CD8-positive, alpha-beta memory T cell (primary cell): ENCODE measurements at regions not wholly inside any gene's neighbourhood (a gene's known extent, or its start where the extent isn't known, plus 50 kb on each side); places are given as distances from the start of the nearest gene placed in this dataset.

ENCODE experiments used
- CTCF ChIA-PET: fragments of 350-600 bp; sonication (Branson Sonifier 250); formaldehyde crosslinking; loops from one replicate; lab custom pipeline; 2021; ENCODE audit warnings: antibody characterized with exemption; lab: Charles Lee
- POLR2A ChIA-PET: fragments of 350-600 bp; sonication (Branson Sonifier 250); formaldehyde crosslinking; loops from one replicate; lab custom pipeline; 2021; ENCODE audit warnings: antibody characterized with exemption; lab: Charles Lee
- DNase-seq, 5 donors: peaks; one replicate each; pipeline versions ENCODE4 v3.0.0 to v3.0.0-alpha.2; 2020 to 2022; ENCODE audit warnings: mixed read lengths in 1 of 5
- H3K27ac ChIP-seq: one replicate; pipeline ENCODE4 v1.7.0; 2013; ENCODE audit warnings: low read depth, mild to moderate bottlenecking, low read length, moderate library complexity
- H3K27me3 ChIP-seq: 2 replicates; pipeline ENCODE4 v1.7.0; 2013; ENCODE audit warnings: low read length, mild to moderate bottlenecking; ENCODE audit not compliant: insufficient read depth, poor library complexity, severe bottlenecking
- H3K36me3 ChIP-seq: 2 replicates; pipeline ENCODE4 v1.7.0; 2013; ENCODE audit warnings: mild to moderate bottlenecking, low read length, moderate library complexity; ENCODE audit not compliant: insufficient read depth
- H3K4me1 ChIP-seq: 2 replicates; pipeline ENCODE4 v1.7.0; 2013; ENCODE audit warnings: mild to moderate bottlenecking, low read length, moderate library complexity; ENCODE audit not compliant: insufficient read depth
- H3K4me3 ChIP-seq: 2 replicates; pipeline ENCODE4 v1.7.0; 2013; ENCODE audit warnings: mild to moderate bottlenecking, low read length
- H3K9me3 ChIP-seq: 2 replicates; pipeline ENCODE4 v1.7.0; 2013; ENCODE audit warnings: mild to moderate bottlenecking, low read length
- H3K27ac Mint-ChIP-seq, 8 donors: one replicate each; pipeline ENCODE4 v1.8.0; 2020 to 2021; ENCODE audit warnings: mixed read lengths in 8 of 8, mild to moderate bottlenecking in 6 of 8, inconsistent platforms in 3 of 8, moderate library complexity in 3 of 8
- H3K27me3 Mint-ChIP-seq, 2 donors: one replicate each; pipeline ENCODE4 v1.8.0; 2020 to 2021; ENCODE audit warnings: mixed read lengths in 2 of 2, mild to moderate bottlenecking in 1 of 2, moderate library complexity in 1 of 2
- H3K36me3 Mint-ChIP-seq, 3 donors: one replicate each; pipeline ENCODE4 v1.8.0; 2020 to 2021; ENCODE audit warnings: mixed read lengths in 3 of 3, inconsistent platforms in 1 of 3, mild to moderate bottlenecking in 1 of 3
- H3K4me1 Mint-ChIP-seq, 3 donors: one replicate each; pipeline ENCODE4 v1.8.0; 2020 to 2021; ENCODE audit warnings: mixed read lengths in 3 of 3, inconsistent platforms in 1 of 3, mild to moderate bottlenecking in 1 of 3
- H3K4me3 Mint-ChIP-seq, 7 donors: one replicate each; pipeline ENCODE4 v1.8.0; 2020 to 2021; ENCODE audit warnings: mixed read lengths in 7 of 7, mild to moderate bottlenecking in 6 of 7, moderate library complexity in 4 of 7, inconsistent platforms in 2 of 7
- H3K9me3 Mint-ChIP-seq, 5 donors: one replicate each; pipeline ENCODE4 v1.8.0; 2020 to 2022; ENCODE audit warnings: mixed read lengths in 5 of 5, mild to moderate bottlenecking in 3 of 5, moderate library complexity in 2 of 5, inconsistent platforms in 1 of 5

DNA sequence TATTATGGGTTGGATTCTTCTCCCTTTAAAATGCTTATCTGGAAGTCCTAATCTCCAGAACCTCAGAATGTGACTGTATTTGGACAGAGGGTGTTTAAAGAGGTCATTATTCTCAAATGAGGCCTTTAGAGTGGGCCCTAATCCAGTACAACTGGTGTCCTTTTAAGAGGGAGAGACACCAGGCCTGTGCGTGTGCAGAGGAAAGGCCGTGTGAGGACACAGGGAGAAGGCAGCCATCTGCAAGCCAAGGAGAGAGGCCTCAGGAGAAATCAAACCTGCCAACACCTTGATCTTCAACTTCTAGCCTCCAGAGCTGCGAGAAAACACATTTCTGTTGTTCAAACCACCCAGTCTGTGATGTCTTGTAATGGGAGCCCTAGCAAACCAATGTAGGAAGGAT is 235.4 kb upstream of the MYO3A start:
- H3K27me3 ChIP-seq = no peaks in the 10 kb centered on the region
- Mint-ChIP-seq H3K27ac (no peak overlapping the region), H3K27me3 (peaks cover 8 to 9% of the 10 kb centered on the region in 2 donors), H3K9me3 (no peaks in the 10 kb centered on the region), H3K4me1 (no peaks in the 10 kb centered on the region), H3K4me3 (no peak overlapping the region), H3K36me3 (no peaks in the 10 kb centered on the region)
- CTCF ChIA-PET = no interaction called here
- H3K4me3 ChIP-seq = no peak overlapping the region
- no peak overlapping the region for H3K27ac ChIP-seq
- H3K9me3 ChIP-seq = no peaks in the 10 kb centered on the region
- POLR2A ChIA-PET = no interaction called here
- no peaks in the 10 kb centered on the region for H3K4me1 ChIP-seq
- DNase-seq = no peak
- H3K36me3 ChIP-seq = no peaks in the 10 kb centered on the region

DNA sequence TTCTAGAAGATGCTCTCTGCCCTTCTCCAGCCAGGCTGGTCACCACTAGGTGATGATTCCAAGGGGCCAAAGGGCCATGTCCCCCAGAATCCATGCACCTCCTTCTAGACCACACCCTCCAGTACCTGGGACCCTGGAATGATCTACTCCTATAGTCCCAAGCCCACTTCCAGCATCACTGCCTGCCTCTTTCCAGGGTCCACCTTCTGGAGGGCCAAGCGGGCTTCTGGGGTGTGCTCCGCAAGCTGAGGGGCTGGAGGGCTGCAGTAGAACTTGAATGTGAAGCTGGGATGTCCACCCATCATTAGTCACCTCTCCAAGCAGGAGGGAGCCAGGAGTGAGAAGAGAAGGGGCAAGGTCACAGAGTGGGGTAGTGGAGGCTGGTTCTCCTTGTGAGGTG is 234.4 kb upstream of the MYO3A start:
- no peak for DNase-seq
- H3K4me3 ChIP-seq = no peak overlapping the region
- H3K27me3 ChIP-seq = no peaks in the 10 kb centered on the region
- Mint-ChIP-seq H3K36me3 (no peaks in the 10 kb centered on the region), H3K27me3 (peaks cover 7 to 8% of the 10 kb centered on the region in 2 donors), H3K4me1 (no peaks in the 10 kb centered on the region), H3K4me3 (no peak overlapping the region), H3K27ac (no peak overlapping the region), H3K9me3 (no peaks in the 10 kb centered on the region)
- H3K27ac ChIP-seq = no peak overlapping the region
- no peaks in the 10 kb centered on the region for H3K4me1 ChIP-seq
- ChIA-PET CTCF (no interaction called here), POLR2A (no interaction called here)
- no peaks in the 10 kb centered on the region for H3K36me3 ChIP-seq
- H3K9me3 ChIP-seq = no peaks in the 10 kb centered on the region

DNA sequence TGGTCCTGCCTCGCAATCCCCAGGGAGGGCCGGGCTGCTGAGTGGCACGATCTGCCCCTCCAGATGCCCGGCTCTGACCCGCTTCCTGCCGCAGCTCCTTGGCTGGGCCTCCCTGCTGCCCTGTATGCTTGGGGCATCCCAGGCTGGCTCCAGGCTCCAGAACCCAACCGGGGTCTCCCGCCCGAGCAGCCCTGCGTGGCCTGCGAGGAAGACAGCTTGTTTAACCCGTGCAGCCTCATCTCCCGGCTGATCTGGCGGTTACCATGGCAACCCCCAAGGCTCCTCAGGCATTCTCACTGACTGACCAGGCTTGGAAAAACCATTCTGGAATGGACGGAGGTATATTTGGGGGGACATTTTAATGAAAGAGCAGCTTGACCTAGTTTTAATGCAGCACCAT is 232.4 kb upstream of the MYO3A start:
- CTCF ChIA-PET = interaction anchor here (1.0 kb wide), 1 partner anchor 12 kb away, joined by 3 read pairs; no protein-coding TSS in a partner anchor
- Histone ChIP-seq H3K4me3 (no peak overlapping the region), H3K27me3 (no peaks in the 10 kb centered on the region), H3K9me3 (no peaks in the 10 kb centered on the region), H3K36me3 (no peaks in the 10 kb centered on the region), H3K4me1 (no peaks in the 10 kb centered on the region), H3K27ac (no peak overlapping the region)
- DNase-seq = no peak
- Mint-ChIP-seq H3K36me3 (no peaks in the 10 kb centered on the region), H3K27me3 (peaks cover 0 to 7% of the 10 kb centered on the region in 2 donors), H3K9me3 (no peaks in the 10 kb centered on the region), H3K27ac (no peak overlapping the region), H3K4me1 (no peaks in the 10 kb centered on the region), H3K4me3 (no peak overlapping the region)
- POLR2A ChIA-PET = no interaction called here

DNA sequence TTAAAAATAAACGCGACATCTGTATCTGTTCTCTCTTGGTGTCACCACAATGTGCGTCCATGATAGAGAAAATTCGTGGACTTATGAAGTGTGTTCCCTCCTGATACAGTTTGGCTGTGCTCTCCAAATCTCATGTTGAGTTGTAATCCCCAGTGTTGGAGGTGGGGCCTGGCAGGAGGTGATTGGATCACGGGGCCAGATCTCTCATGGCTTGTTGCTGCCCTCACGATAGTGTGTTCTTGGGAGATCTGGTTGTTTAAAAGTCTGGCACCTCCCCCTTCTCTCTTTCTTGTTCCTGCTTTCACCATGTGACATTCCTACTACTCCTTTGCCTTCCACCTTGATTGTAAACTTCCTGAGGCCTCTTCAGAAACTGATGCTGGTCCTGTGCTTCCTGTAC is 229.4 kb upstream of the MYO3A start:
- no peaks in the 10 kb centered on the region for H3K9me3 ChIP-seq
- CTCF ChIA-PET = no interaction called here

DNA sequence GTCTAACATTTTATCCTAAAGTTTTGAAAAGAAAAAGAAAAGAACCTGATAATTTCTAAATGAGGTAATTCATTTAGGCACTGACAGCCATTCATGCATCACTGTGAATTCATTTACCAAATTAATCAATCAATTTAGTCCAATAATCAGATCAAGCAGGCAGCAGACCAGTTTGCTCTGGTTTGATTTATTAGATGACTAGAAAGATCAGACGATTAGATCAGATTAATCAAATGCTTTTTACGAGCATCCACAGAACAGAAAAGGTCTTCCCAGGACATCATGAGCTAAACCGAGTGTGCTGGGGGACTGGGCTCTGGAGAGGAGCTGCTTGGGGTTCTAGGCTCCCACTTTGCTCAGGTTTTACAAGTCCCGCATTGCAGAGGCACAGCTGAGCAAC is 226.5 kb upstream of the MYO3A start:
- H3K4me3 Mint-ChIP-seq = no peak overlapping the region
- Histone ChIP-seq H3K36me3 (no peaks in the 10 kb centered on the region), H3K4me1 (no peaks in the 10 kb centered on the region), H3K9me3 (no peaks in the 10 kb centered on the region), H3K27me3 (no peaks in the 10 kb centered on the region), H3K27ac (no peak overlapping the region), H3K4me3 (no peak overlapping the region)
- peaks cover 0 to 1% (median 0%) of the 10 kb centered on the region in 3 donors for H3K36me3 Mint-ChIP-seq
- peaks cover 4 to 11% of the 10 kb centered on the region in 2 donors for H3K27me3 Mint-ChIP-seq
- no peaks in the 10 kb centered on the region for H3K9me3 Mint-ChIP-seq
- ChIA-PET POLR2A (no interaction called here), CTCF (no interaction called here)
- DNase-seq = no peak
- no peak overlapping the region for H3K27ac Mint-ChIP-seq
- H3K4me1 Mint-ChIP-seq = no peaks in the 10 kb centered on the region

More for the DNA sequence above, 229.4 kb upstream of the MYO3A start:
- Histone ChIP-seq H3K27me3 (no peaks in the 10 kb centered on the region), H3K27ac (no peak overlapping the region), H3K4me1 (no peaks in the 10 kb centered on the region), H3K4me3 (no peak overlapping the region), H3K36me3 (no peaks in the 10 kb centered on the region)
- no peak overlapping the region for H3K4me3 Mint-ChIP-seq
- POLR2A ChIA-PET = no interaction called here
- peaks cover 0 to 1% (median 0%) of the 10 kb centered on the region in 3 donors for H3K36me3 Mint-ChIP-seq
- H3K9me3 Mint-ChIP-seq = no peaks in the 10 kb centered on the region
- H3K4me1 Mint-ChIP-seq = no peaks in the 10 kb centered on the region
- H3K27me3 Mint-ChIP-seq = peaks cover 4 to 5% of the 10 kb centered on the region in 2 donors
- no peak for DNase-seq
- H3K27ac Mint-ChIP-seq = no peak overlapping the region

DNA sequence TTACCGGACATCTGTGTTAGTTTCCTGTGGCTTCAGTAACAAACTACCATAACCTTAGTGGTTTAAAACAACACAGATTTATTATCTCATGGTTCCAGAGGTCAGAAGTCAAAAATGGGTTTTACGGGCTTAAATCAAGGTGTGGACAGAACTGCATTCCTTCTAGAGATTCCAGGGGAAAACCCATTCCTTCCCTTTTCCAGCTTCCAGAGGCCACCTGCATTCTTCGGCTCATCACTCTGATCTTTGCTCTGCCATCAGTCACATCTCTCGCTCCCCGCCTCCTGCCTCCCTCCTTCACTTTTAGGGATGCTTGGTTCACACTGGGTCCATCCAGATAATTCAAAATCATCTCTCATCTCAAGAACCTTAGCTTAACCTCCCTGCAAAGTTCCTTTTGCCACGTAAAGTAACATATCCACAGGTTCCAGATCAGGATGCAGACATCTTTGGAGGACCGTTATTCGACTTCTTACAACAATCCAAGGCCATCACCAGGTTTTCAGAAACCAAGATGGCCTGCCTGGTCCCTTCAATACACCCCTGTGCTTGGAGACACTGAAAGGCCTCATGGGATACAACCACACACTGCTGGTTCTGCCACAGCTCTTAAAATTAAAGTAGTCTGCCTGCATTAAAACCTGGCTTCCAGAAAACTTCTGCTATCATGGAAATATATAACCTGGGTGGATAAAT is 225.9 kb upstream of the MYO3A start:
- Histone ChIP-seq H3K36me3 (no peaks in the 10 kb centered on the region), H3K27ac (no peak overlapping the region), H3K27me3 (no peaks in the 10 kb centered on the region), H3K4me3 (no peak overlapping the region), H3K4me1 (no peaks in the 10 kb centered on the region), H3K9me3 (no peaks in the 10 kb centered on the region)
- Mint-ChIP-seq H3K36me3 (peaks cover 0 to 1% (median 0%) of the 10 kb centered on the region in 3 donors), H3K4me3 (no peak overlapping the region), H3K27me3 (peaks cover 4 to 11% of the 10 kb centered on the region in 2 donors), H3K4me1 (no peaks in the 10 kb centered on the region), H3K9me3 (no peaks in the 10 kb centered on the region), H3K27ac (no peak overlapping the region)
- ChIA-PET POLR2A (no interaction called here), CTCF (no interaction called here)
- DNase-seq = no peak

DNA sequence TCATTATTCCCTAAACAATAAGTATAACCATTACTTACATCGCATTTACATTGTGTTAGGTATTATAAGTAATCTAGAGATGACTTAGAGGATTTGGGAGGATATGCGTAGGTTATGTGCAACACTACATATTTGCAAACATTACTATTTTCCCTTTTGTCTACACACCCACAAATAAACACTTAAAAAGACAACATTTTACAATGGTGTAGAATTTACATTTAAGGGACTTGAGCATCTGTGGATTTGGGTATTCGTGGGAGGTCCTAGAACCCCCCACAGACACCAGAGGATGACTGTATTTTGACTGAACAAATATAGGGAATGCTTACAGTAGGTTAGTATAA is 220.2 kb upstream of the MYO3A start:
- Histone ChIP-seq H3K27ac (no peak overlapping the region), H3K4me1 (no peaks in the 10 kb centered on the region), H3K27me3 (no peaks in the 10 kb centered on the region), H3K4me3 (no peak overlapping the region), H3K9me3 (no peaks in the 10 kb centered on the region), H3K36me3 (no peaks in the 10 kb centered on the region)
- Mint-ChIP-seq H3K36me3 (peaks cover 0 to 1% (median 0%) of the 10 kb centered on the region in 3 donors), H3K4me3 (no peak overlapping the region), H3K27me3 (peaks cover 4 to 11% of the 10 kb centered on the region in 2 donors), H3K9me3 (no peaks in the 10 kb centered on the region), H3K4me1 (no peaks in the 10 kb centered on the region), H3K27ac (no peak overlapping the region)
- POLR2A ChIA-PET = no interaction called here
- CTCF ChIA-PET = no interaction called here
- no peak for DNase-seq

DNA sequence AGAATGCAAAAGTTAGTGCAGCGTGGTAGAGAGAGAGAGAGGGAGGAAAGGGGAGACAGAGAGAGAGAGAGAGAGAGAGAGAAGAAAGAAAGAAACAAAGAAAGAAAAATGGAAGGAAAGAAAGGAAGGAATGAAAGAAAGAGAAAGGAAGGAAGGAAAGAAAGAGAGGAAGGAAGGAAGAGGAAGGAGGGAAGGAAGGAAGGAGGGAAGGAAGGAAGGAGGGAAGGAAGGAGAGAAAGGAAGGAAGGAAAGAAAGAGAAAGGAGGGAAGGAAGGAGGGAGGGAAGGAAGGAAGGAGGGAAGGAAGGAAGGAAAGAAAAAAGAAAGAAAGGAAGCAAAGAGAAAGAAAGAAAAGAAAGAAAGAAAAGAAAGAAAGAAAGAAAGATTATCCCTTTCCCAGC is 209.8 kb upstream of the MYO3A start:
- Mint-ChIP-seq H3K27ac (no peak overlapping the region), H3K4me1 (peaks cover 0 to 5% (median 5%) of the 10 kb centered on the region in 3 donors), H3K36me3 (no peaks in the 10 kb centered on the region), H3K4me3 (no peak overlapping the region), H3K27me3 (peaks cover 3 to 12% of the 10 kb centered on the region in 2 donors), H3K9me3 (no peaks in the 10 kb centered on the region)
- Histone ChIP-seq H3K9me3 (no peaks in the 10 kb centered on the region), H3K4me3 (no peak overlapping the region), H3K36me3 (no peaks in the 10 kb centered on the region), H3K27me3 (no peaks in the 10 kb centered on the region), H3K27ac (no peak overlapping the region), H3K4me1 (no peaks in the 10 kb centered on the region)
- ChIA-PET POLR2A (no interaction called here), CTCF (no interaction called here)
- no peak for DNase-seq
